Muscle of arm (tissue), 1 donor: ENCODE measurements at regions not wholly inside any gene's neighbourhood (a gene's known extent, or its start where the extent isn't known, plus 50 kb on each side); places are given as distances from the start of the nearest gene placed in this dataset.
"Not testable (repeated sequence)": the region's sequence is repeated elsewhere in the genome, so short reads cannot be mapped to it uniquely, and the experiment has no call there.

Experiments
- DNase-seq: peaks from one replicate; pipeline ENCODE4 v3.0.0-alpha.2; 2013

DNA sequence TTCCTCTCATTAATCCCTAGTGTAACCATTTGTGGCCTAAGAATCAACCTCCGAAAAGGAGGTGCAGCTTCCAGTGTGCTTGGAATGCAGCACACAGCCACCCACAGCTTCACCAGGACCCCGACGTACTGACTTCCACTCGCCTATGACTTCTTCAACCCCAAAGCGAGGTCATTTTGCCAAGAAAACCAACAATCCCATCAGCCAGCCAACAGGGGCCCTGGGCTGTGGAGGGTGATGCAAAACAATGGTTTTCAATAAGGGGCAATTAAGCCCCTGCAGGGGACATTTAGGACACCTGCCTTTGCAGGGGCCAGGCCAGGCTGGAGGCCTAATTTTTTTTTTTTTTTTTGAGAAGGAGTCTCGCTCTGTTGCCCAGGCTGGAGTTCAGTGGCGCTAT lies 158.1 kb upstream of the SKOR2 start:
- DNase-seq: no peak

DNA sequence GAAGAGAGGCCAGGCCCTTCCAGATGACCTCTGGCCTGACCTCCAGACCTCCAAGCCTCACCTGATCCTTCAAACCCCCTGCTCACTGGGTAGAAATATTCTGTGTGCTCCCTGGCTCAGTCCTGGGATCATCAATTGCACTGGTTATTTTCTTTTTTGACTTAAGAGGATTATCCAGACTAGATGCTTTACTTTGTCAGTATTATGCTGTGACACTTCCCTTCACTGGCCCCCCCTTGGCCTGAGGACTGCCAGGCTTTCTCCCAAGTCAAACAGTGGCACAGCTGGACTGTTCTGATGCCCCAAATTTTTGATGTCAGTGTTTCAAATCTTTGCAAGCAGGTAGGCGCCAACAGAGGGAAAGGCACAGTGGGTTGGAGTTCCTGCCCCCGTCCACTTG lies 156.3 kb upstream of the SKOR2 start:
- no peak for DNase-seq

DNA sequence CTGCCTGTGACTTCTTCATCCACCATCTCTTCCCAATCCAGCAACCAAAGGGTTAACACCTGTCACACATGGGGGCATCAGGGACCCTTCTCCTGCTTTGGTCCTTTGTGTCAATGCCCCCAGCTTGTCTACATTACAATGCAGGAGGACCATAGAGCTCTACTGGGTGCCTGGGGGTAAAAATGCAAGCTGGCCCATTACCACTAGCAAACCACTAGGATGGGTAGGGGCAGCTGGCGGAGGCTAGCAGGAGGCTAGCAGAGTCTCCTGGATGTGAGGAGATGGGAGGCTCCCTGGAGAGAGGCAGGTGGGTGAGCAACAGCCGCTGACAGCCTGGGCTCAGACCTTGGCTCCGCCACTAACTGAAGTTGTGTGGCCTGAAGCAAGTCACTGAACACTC lies 153.4 kb upstream of the SKOR2 start:
- DNase-seq: no peak

DNA sequence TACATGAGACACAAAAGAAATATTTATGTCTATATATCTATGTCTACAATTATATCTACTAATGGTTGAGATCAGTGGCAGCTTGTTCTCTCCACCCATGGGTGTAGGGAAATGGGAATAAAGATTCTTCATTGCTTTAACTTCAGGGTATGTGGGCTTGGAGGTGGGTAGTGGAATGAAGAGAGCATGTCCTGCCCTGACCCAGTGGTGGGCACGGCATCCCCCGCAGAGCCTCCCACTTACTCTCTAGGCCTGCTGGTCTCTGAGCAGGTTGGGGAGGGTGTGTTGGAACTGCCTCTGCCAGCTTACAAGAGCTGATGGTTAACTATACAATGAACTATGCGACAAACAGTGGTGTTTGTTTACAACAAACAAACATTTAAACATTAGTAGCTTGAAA lies 152.5 kb upstream of the SKOR2 start:
- DNase-seq: no peak

DNA sequence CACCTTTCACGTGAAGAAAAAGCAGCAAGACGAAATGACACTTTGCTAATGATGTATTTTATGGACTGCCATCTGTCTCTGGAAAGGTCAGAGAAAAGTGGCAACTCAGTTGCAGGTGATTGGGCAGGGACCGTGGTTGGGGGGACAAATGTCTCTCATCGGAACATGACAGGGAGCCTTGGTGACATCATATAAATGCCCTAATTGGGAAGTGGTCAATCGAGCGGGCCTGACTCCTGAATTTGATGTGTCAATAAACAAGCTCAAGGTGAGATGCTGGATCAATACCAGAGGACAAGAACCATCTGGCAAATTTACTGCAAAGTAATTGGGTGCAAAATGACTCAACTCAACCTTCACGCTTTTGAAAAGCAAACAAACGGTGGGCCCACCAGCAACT lies 151.9 kb upstream of the SKOR2 start:
- no peak for DNase-seq

DNA sequence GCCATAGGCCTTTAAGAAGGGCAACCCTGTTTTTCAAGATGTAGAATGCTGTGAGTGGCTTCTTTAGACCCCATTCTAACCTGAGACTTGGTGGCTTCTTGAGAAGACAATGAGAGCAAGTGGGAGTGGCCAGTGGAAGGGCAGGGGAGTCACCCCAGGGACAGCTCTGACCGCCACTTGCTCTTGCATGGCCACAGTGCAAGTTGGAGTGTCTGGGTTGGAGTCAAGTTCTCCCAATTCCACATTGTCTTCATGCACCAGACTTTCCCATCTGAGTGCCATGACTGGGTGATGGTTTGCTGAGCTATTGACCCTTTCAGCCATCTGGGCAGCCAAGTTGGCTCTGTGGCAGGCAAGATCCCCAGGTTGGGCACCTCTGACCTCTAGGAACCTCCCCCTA lies 148.0 kb upstream of the SKOR2 start:
- no peak for DNase-seq

DNA sequence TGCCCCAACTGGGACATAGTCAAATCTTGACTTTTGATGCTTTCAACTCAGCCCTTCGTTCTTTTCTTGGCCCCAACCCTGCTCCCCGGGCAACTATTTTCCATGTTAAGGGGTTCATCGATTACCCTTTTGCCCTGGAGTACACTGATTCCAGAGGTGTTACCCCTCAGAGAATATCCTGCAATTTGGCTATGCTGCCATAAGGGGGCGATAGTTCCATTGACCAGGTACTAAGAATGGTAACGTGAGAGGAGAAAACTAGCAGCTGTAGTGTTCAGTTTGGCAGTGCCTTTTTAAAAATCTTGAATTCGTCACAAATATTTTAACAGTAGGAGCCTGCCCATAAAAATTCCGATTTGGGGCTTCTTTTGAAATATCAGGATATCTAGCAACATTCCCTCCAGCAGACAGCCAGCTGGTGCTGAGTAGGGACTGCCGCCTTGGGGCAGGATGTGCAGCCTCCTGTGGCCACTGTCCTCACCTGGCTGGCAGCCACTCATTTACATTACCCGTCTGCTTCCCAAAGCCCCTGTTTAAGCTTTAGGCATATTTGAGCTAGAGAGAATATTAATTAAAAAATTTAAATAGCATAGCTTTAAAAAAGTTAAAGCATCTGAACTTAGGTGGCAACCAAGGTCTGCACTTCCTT lies 146.3 kb upstream of the SKOR2 start:
- DNase-seq: no peak

DNA sequence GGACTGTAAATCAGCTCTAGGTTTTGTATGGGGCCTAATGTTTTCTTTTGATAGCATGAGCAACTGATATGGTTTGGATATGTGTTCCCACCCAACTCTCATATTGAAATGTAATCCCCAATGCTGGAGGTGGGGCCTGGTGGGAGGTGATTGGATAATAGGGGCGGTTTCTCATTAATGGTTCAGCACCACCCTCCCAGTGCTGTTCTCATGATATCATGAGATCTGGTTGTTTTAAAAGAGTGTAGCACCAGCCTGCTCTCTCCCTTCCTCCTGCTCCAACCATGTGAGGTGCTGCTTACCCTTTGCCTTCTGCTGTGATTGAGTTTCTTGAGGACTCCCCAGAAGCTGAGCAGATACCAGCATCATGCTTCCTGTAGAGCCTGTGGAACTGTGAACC lies 140.2 kb upstream of the SKOR2 start:
- DNase-seq: no peak

DNA sequence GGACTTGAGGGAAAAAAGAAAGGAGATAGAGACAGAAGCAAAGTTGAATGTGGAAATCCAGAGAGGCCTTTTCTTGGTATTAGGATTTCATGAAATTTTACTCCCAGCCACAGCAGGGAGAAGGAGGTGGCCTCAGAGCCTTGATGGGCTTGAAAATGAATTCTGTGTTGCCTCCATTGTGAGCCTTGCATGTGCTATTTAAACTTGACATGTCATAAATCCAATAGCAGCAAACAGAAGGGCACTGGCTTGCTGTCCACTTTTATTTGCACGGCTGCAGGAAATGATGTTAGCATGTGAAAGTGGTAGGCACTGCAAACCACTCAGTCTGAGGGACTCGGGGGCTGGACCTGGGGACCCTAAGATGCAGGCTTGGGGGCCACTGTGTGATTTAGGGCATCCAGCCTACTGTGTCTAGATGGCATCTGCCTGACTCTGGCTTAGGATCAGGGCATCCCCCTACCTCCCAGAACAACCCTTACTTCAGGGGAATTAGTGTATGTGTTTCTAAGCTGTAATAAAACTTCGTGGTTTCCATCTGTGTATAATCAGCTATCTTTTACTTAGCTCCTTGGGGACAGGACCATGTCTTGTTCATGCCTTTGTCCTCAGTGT lies 139.1 kb upstream of the SKOR2 start:
- no peak for DNase-seq

DNA sequence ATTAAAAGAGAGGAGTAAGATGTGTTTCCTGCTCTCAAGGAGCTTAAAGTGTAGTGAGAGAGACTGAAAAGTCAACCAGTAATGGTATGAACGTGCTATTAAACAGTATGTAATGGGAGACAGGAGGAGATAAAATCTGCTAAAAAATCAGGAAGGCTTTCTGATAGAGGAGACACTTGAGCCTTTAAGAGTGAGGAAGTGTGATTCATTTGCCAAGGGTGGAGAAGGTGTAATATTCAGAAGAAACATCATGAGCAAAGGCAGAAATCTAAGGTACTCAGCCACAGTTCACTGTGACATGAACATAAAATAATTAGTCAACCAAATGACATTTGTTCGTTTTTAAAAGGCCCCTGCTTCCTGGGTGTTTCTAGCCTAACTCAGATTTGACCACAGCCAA lies 137.8 kb upstream of the SKOR2 start:
- no peak for DNase-seq

DNA sequence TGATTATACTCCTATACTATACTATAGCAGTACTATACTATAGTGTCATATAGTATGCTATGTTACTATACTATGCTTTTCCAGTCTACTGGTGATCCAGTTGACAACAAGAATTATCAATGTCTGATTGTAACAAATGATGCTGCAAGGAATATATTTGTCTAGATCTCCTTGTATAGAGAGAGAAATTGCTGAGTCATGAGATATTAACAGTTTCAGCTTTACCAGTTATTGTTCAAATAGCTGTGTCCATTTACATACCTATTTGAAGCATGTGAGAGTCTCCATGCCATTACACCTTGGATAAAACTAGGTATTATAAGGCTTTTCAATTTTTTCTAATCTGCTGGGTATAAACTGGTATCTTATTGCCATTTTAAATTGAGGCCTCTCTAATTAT lies 136.4 kb upstream of the SKOR2 start:
- no peak for DNase-seq

DNA sequence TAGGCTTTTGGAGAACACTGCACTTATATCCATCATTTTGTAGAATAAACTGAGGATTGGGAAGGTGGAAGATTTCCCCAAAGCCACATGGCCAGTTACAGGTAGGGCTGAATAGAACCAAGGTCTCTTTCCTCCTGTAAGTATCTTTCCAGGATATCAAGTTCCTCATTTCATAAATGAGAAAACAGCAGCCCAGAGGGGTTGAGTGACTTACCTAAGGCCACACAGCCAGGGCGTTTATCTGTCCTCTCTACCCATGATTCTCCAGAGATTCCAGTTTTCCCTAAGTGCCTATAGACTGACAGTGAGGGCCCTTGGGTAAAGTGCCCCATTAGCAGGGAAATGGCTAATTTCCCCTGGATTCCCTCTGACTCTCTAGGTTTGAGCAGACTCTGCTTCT lies 132.3 kb upstream of the SKOR2 start:
- DNase-seq: no peak

DNA sequence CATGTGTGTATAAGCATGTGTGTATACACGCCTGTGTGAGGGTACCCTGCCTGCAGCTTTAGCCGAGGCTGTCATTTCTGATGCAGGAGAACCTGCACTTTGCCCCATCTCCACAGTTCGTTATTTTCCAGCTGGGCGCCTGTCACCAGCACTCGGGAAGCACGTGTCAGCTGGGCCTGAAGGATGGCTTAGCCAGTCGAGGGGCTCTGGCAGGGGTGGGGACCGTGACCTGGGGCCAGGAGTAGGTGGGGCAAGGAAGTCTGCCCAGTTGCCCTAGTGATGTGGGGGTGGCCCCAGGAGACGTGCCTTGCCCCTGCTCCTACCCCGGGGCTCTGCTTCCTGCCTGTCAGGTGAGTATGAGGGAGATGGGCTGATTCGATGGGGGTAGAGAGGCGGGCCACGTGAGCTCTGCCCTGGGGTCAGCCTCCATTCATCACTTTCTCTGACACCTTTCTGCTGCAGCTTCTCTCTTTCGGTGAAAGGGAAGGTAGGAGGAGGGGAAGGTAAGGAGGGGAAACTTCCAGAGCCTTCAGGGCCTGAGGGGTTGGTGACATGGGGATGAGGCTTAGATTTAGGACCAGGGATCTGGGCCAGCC lies 130.6 kb upstream of the SKOR2 start:
- DNase-seq: no peak

DNA sequence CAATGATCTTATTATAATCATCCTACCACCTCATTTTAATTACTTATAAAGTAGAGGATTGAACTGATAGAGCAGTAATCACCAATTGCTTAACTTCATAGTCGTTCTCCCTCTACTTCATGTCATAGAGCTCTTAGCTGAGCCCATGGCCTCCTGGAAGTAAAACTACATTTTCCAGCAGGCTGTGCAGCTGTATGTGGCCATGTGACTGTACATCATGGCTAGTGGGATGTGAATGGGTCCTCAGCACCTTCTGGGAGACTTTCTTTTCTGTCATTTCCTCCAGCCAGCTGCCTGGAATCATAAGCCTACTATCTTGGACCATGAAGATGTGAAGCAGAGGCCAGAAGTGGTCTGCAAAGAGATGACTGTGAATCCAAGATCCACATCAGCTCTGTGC lies 128.7 kb upstream of the SKOR2 start:
- no peak for DNase-seq

DNA sequence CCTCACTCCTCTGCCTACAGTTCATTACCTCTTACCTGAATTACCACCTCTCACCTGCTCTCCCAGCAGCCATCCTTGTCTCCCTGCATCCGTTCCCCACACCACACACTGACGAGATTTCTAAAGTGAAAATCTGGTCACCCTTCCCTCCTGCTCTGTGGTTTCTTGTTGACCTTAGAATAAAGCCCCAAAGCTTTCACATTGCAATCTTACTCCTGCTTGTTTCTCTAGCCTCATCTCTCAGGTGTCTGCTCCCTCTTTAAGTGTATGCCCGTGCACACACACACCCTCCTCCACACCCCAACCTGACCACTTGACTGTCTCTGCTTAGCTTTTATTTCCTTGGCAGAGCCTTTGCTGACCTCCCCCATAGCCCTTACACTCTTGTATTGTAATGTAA lies 122.0 kb upstream of the SKOR2 start:
- no peak for DNase-seq

DNA sequence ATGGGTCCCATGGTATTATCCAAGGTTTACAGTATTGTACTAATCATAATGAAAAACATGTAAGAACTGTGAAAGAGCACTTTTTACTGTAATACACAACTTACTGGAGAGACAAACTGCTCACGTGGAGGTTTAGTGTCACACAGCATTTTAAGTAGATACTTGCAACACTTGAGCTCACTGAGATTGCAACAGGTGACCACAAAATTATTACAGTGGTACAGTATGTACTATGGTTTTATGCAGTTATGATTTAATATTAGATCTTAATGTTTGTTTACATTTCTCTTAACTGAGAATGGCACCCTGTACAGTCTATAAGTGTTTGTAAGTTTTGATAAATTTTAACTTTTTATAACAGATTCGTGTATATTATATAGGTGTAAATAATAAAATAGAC lies 118.6 kb upstream of the SKOR2 start:
- no peak for DNase-seq

DNA sequence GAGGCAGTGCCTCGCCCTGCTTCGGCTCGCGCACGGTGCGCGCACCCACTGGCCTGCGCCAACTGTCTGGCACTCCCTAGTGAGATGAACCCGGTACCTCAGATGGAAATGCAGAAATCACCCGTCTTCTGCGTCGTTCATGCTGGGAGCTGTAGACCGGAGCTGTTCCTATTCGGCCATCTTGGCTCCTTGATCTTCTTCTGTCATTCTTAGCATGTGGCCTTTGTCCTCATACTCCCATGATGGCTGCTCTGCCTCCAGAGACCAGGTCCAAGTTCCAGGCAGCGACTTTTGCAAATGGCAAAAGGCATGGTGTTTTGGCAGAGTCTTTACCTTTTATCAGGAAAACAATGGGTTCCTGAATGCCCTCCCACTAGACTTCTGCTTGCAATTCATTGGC lies 102.6 kb upstream of the SKOR2 start:
- DNase-seq: not testable (repeated sequence)

DNA sequence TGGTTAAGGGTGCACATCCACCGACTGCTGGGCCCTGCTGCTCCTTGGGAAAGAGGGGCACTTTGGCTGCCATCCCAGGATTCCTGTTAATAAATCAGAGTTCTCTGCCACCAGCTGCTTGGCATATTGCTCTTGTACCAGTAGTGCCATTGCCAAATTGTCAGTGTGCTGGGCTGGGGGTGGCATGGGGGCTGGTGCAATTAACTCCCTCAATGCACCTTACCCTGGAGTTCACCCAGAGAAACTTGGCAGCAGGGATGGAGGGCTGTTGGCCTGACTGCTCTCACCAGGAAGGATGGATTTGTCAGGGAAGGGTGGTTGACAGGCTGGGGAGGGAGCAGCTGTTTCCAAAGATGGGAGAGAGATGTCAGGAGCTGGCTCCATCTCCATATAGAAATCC lies 94.6 kb upstream of the SKOR2 start:
- DNase-seq: no peak

DNA sequence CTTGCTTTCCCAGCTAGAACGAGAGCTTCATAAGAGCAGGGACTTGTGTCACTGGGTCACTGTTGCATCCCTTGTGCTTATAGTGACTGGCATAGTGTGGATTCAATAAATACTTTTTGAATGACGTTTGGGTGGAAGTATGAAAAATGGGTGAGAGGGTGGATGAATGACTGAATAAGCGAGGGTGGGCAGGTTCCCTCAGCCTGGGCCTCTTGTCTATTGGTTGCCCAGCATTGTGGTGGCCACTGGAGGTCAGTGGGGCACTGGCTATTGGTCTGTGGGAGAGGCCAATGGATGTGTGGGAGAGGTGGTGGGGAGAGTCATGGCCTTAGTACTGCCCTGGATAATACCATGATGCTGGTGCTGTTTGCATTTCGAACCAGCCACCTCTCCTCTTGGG lies 93.8 kb upstream of the SKOR2 start:
- no peak for DNase-seq

DNA sequence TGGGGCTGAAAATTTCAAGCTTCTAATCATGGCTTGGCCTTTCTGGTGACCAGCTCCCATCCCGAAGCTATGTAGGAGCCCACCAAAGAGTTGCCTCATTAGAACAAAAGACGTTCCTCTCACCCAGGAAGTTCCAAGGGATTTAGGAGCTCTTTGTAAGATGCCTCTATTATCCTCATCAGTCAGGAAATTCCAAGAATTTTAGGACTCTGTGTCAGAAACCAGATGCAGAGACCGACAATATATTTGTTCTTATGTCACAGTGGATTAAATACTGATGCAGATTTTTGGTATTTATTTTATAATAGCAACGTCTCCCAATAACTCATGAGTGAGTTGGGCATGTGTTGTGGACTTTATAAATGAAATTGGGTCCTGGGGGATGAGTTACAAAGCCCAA lies 91.8 kb upstream of the SKOR2 start:
- DNase-seq: no peak

DNA sequence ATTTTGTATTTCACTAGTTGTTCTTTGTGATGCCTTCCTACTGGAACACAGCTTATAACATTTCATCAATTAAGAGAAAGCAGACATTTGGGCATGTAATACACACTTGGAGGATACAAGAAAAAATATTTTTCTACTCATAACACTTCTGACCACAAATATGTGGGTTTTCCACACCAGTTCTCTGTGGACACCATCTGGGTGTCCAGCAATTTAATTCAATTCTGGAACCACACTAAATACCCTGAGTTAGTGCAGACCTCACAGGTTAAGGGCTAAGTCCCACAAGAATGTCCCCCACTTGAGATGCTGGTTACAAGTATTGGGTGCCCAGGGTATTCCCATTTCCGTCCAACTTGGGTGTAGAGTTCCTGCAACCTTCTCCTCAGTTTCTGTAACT lies 91.1 kb upstream of the SKOR2 start:
- DNase-seq: no peak

DNA sequence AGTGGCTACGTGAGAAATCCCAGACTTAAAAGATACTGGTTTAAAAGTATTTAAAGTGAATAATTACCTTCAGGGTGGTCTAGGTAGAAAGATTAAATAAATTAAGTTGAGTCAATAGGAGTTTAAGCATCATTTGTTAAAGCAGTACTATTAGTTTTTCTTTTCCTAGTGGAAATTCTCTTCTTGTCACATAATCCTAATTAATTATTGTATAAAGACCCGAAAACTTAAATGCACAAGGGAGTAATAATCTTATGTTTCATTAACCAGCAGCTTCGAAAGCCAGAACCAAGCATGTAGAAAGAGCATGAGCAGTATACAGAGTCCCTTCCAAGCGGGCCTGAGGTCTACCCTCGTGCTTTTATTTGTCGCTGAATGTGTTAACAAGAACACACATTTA lies 90.2 kb upstream of the SKOR2 start:
- no peak for DNase-seq

DNA sequence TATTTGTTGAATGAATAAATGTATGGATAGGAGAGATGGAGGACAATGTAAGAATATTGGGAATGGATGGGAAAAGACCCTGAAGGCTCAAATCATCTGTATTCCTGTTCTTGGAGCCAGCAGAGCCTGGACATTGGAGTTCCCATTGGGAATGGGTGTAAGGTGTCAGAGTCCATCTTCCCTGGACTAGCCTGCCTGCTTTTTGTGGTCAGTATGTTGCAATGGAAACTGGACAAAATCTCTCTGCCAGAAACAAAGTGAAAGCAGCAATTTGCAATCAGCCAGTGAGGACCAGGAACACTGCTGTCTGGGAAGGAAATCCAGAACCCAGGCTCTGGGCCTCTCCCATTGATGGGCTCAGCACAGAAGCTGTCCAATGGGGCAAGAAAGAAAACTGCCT lies 83.5 kb upstream of the SKOR2 start:
- no peak for DNase-seq
